GM19025 (cell line): ENCODE measurements at regions not wholly inside any gene's neighbourhood (a gene's known extent, or its start where the extent isn't known, plus 50 kb on each side); places are given as distances from the start of the nearest gene placed in this dataset.

ENCODE experiments used
- ATAC-seq: cut with Tn5 transposase; IDR thresholded peaks from one replicate; pipeline ENCODE4 v1.9.1; 2021; ENCODE audit warnings: mild to moderate bottlenecking, low read depth, moderate library complexity; ENCODE audit not compliant: unreplicated experiment

- no peak for ATAC-seq
Measured at GRCh38 chr5:145511351-145511750, 323.8 kb downstream of the PRELID2 start.

GRCh38 chr5:145510769-145511168 lies 324.4 kb downstream of the PRELID2 start:
- no peak for ATAC-seq

GRCh38 chr5:145510324-145510723 lies 324.8 kb downstream of the PRELID2 start:
- no peak for ATAC-seq

GRCh38 chr5:145509336-145510136 lies 325.6 kb downstream of the PRELID2 start:
- ATAC-seq, result no peak

- ATAC-seq, result no peak
Measured at GRCh38 chr5:145506185-145506850, 328.8 kb downstream of the PRELID2 start.

- ATAC-seq, result no peak
Measured at GRCh38 chr5:145502906-145503305, 332.2 kb downstream of the PRELID2 start.

- ATAC-seq, result no peak
Measured at GRCh38 chr5:145500710-145501109, 334.4 kb downstream of the PRELID2 start.

GRCh38 chr5:145499483-145499882 lies 335.7 kb downstream of the PRELID2 start:
- no peak for ATAC-seq

- ATAC-seq, result no peak
Measured at GRCh38 chr5:145497052-145497451, 338.1 kb downstream of the PRELID2 start.

- ATAC-seq, result no peak
Measured at GRCh38 chr5:145495741-145496140, 339.4 kb downstream of the PRELID2 start.

GRCh38 chr5:145495196-145495595 lies 339.9 kb downstream of the PRELID2 start:
- ATAC-seq, result no peak

GRCh38 chr5:145493435-145493834 lies 341.7 kb downstream of the PRELID2 start:
- no peak for ATAC-seq

- ATAC-seq, result no peak
Measured at GRCh38 chr5:145489516-145489915, 345.6 kb downstream of the PRELID2 start.

- no peak for ATAC-seq
Measured at GRCh38 chr5:145484158-145484557, 351.0 kb downstream of the PRELID2 start.

GRCh38 chr5:145483212-145483611 lies 351.9 kb downstream of the PRELID2 start:
- no peak for ATAC-seq

- ATAC-seq, result no peak
Measured at GRCh38 chr5:145479857-145480256, 355.3 kb downstream of the PRELID2 start.

GRCh38 chr5:145479271-145479670 lies 355.9 kb downstream of the PRELID2 start:
- ATAC-seq, result no peak

- no peak for ATAC-seq
Measured at GRCh38 chr5:145478651-145479050, 356.5 kb downstream of the PRELID2 start.

- ATAC-seq, result no peak
Measured at GRCh38 chr5:145473042-145473642, 362.0 kb downstream of the PRELID2 start.

GRCh38 chr5:145471831-145472612 lies 363.1 kb downstream of the PRELID2 start:
- ATAC-seq, result no peak

- no peak for ATAC-seq
Measured at GRCh38 chr5:145471026-145471425, 364.1 kb downstream of the PRELID2 start.
